Liver (tissue), 8 donors: ENCODE measurements at regions not wholly inside any gene's neighbourhood (a gene's known extent, or its start where the extent isn't known, plus 50 kb on each side); places are given as distances from the start of the nearest gene placed in this dataset.

Source experiments
- DNase-seq: peaks from one replicate; pipeline ENCODE4 v3.0.0-alpha.2; 2017; ENCODE audit warnings: low spot score
- H3K27ac ChIP-seq, 2 donors: one replicate each; pipeline ENCODE4 v1.7.0; 2013; ENCODE audit warnings: inconsistent platforms in 2 of 2, low read length in 2 of 2, control low read depth in 1 of 2, low read depth in 1 of 2, mild to moderate bottlenecking in 1 of 2
- H3K27me3 ChIP-seq, 4 donors: one replicate each; pipeline versions ENCODE4 v1.6.1 to v1.7.0; 2013; ENCODE audit warnings: low read length in 3 of 4, inconsistent platforms in 1 of 4, mild to moderate bottlenecking in 1 of 4, moderate library complexity in 1 of 4; ENCODE audit not compliant: control insufficient read depth in 4 of 4, insufficient read depth in 4 of 4
- H3K36me3 ChIP-seq, 4 donors: one replicate each; pipeline versions ENCODE4 v1.6.1 to v1.7.0; 2013; ENCODE audit warnings: low read length in 3 of 4, mild to moderate bottlenecking in 3 of 4, low read depth in 1 of 4, moderate library complexity in 1 of 4; ENCODE audit not compliant: control insufficient read depth in 4 of 4, insufficient read depth in 3 of 4
- H3K4me1 ChIP-seq, 4 donors: one replicate each; pipeline versions ENCODE4 v1.6.1 to v1.7.0; 2013; ENCODE audit warnings: low read length in 3 of 4, mild to moderate bottlenecking in 3 of 4, moderate library complexity in 1 of 4; ENCODE audit not compliant: control insufficient read depth in 4 of 4, insufficient read depth in 4 of 4
- H3K4me3 ChIP-seq, 3 donors: one replicate each; pipeline versions ENCODE4 v1.6.1 to v1.7.0; 2013; ENCODE audit warnings: low read length in 3 of 3, control low read depth in 1 of 3, low read depth in 1 of 3, mild to moderate bottlenecking in 1 of 3
- H3K9ac ChIP-seq, 2 donors: one replicate each; pipeline ENCODE4 v1.7.0; 2013; ENCODE audit warnings: low read length in 2 of 2, mild to moderate bottlenecking in 2 of 2, moderate library complexity in 2 of 2, control low read depth in 1 of 2, low read depth in 1 of 2
- H3K9me3 ChIP-seq, 4 donors: one replicate each; pipeline versions ENCODE4 v1.6.1 to v1.7.0; 2013; ENCODE audit warnings: low read length in 3 of 4; ENCODE audit not compliant: control insufficient read depth in 4 of 4
- EGR1 ChIP-seq, 2 donors: IDR thresholded peaks; 2 replicates each; pipeline ENCODE4 v1.6.1; 2016 to 2018; ENCODE audit warnings: antibody characterized with exemption in 2 of 2, low read depth in 2 of 2
- FOXA1 ChIP-seq: IDR thresholded peaks from 2 replicates; pipeline ENCODE4 v1.6.1; 2016; ENCODE audit warnings: antibody characterized with exemption
- FOXA2 ChIP-seq: IDR thresholded peaks from 2 replicates; pipeline ENCODE4 v1.6.1; 2016; ENCODE audit warnings: antibody characterized with exemption
- GABPA ChIP-seq, 2 donors: IDR thresholded peaks in 1 of 2; conservative IDR thresholded peaks in 1 of 2; 2 replicates each; pipeline ENCODE4 v1.6.1; 2016; ENCODE audit warnings: antibody characterized with exemption in 2 of 2, mild to moderate bottlenecking in 1 of 2, moderate library complexity in 1 of 2
- HNF4A ChIP-seq, 2 donors: conservative IDR thresholded peaks; 2 replicates each; pipeline ENCODE4 v1.6.1; 2016; ENCODE audit warnings: antibody characterized with exemption in 2 of 2, mild to moderate bottlenecking in 2 of 2
- HNF4G ChIP-seq: IDR thresholded peaks from 2 replicates; pipeline ENCODE4 v1.6.1; 2016; ENCODE audit warnings: antibody characterized with exemption
- JUND ChIP-seq, 2 donors: IDR thresholded peaks; 2 replicates each; pipeline ENCODE4 v1.6.1; 2016; ENCODE audit warnings: antibody characterized with exemption in 2 of 2
- NR2F2 ChIP-seq: IDR thresholded peaks from 2 replicates; pipeline ENCODE4 v1.6.1; 2016; ENCODE audit warnings: antibody characterized with exemption
- RAD21 ChIP-seq, 2 donors: IDR thresholded peaks; 2 replicates each; pipeline ENCODE4 v1.6.1; 2016; ENCODE audit warnings: antibody characterized with exemption in 2 of 2, mild to moderate bottlenecking in 2 of 2
- RXRA ChIP-seq, 2 donors: IDR thresholded peaks; 2 replicates each; pipeline ENCODE4 v1.6.1; 2017 to 2018; ENCODE audit warnings: antibody characterized with exemption in 2 of 2, mild to moderate bottlenecking in 1 of 2
- SP1 ChIP-seq: IDR thresholded peaks from 2 replicates; pipeline ENCODE4 v1.6.1; 2018; ENCODE audit warnings: antibody characterized with exemption, mild to moderate bottlenecking
- TAF1 ChIP-seq: conservative IDR thresholded peaks from 2 replicates; pipeline ENCODE4 v1.6.1; 2016; ENCODE audit warnings: antibody characterized with exemption, mild to moderate bottlenecking
- YY1 ChIP-seq: IDR thresholded peaks from 2 replicates; pipeline ENCODE4 v1.6.1; 2016; ENCODE audit warnings: antibody characterized with exemption, mild to moderate bottlenecking
- WGBS: extraction: QIAGEN DNeasy Blood & Tissue Kit; methylation state at CpG from one replicate; pipeline ENCODE4 v1.1.7; 2013; 5-methylcytosine and 5-hydroxymethylcytosine counted together
- TF ChIP-seq, protein P1 (sequence below): IDR thresholded peaks from 2 replicates; pipeline ENCODE4 v1.6.1; 2016; ENCODE audit warnings: antibody characterized with exemption
- TF ChIP-seq, protein P2 (sequence below): IDR thresholded peaks from 2 replicates; pipeline ENCODE4 v1.6.1; 2016; ENCODE audit warnings: antibody characterized with exemption, mild to moderate bottlenecking
- TF ChIP-seq, protein P3 (sequence below): fragments of 150-350 bp; IDR thresholded peaks from 2 replicates; pipeline ENCODE4 v1.5.1; 2017; ENCODE audit warnings: improper control_type of control experiment, low read depth, low read length; ENCODE audit not compliant: missing input control
- TF ChIP-seq, protein P4 (sequence below): IDR thresholded peaks from 2 replicates; pipeline ENCODE4 v1.6.1; 2016; ENCODE audit warnings: antibody characterized with exemption
- TF ChIP-seq, protein P5 (sequence below): IDR thresholded peaks from 2 replicates; pipeline ENCODE4 v1.6.1; 2016; ENCODE audit warnings: antibody characterized with exemption
- donor health status: healthy.
- donor health status: healthy.
- donor health status: healthy.
- donor health status: healthy.
- donor health status: healthy.

DNA sequence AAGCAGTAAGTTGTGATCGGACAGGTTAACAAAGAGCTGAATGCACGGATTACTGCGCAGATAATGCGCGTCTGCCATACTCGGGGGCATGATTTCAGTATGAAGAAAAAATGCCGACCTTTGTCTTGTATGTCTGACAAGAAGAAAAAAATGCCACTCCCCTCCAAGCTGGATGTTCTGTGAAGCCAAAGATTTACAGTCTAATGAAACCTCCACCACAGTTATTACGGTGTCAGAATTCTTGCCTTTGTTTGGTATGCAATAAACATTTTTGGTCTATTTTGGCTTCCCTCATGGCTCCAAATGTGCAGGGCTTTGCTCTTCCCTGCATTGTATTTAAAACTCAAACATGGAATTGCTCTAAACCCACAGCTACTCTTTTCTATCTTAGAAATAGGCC lies 72.2 kb upstream of the THUMPD2 start:
- 73% methylated on average over 8 of the region's 8 CpGs for WGBS
- no peak overlapping the region for H3K4me3 ChIP-seq
- no peaks in the 10 kb centered on the region for H3K36me3 ChIP-seq
- no peaks in the 10 kb centered on the region for H3K4me1 ChIP-seq
- no peaks in the 10 kb centered on the region for H3K9me3 ChIP-seq
- no peak overlapping the region for H3K27ac ChIP-seq
- TF ChIP-seq FOXA1 (no peak), SP1 (no peak), GABPA (IDR thresholded peaks at IDR 0.05 in 1 of 2, conservative IDR thresholded peaks at IDR 0.05 in 1 of 2) (no peak), HNF4A (conservative IDR thresholded peaks at IDR 0.05) (no peak), JUND (IDR thresholded peaks at IDR 0.05) (no peak), YY1 (no peak), HNF4G (no peak), RAD21 (IDR thresholded peaks at IDR 0.05) (no peak), FOXA2 (no peak), NR2F2 (no peak), EGR1 (IDR thresholded peaks at IDR 0.05; ENCODE audit: low read depth in 2 of 2) (no peak)
- TF ChIP-seq, protein P1, sequence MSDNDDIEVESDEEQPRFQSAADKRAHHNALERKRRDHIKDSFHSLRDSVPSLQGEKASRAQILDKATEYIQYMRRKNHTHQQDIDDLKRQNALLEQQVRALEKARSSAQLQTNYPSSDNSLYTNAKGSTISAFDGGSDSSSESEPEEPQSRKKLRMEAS, result no peak
- TF ChIP-seq, protein P2, sequence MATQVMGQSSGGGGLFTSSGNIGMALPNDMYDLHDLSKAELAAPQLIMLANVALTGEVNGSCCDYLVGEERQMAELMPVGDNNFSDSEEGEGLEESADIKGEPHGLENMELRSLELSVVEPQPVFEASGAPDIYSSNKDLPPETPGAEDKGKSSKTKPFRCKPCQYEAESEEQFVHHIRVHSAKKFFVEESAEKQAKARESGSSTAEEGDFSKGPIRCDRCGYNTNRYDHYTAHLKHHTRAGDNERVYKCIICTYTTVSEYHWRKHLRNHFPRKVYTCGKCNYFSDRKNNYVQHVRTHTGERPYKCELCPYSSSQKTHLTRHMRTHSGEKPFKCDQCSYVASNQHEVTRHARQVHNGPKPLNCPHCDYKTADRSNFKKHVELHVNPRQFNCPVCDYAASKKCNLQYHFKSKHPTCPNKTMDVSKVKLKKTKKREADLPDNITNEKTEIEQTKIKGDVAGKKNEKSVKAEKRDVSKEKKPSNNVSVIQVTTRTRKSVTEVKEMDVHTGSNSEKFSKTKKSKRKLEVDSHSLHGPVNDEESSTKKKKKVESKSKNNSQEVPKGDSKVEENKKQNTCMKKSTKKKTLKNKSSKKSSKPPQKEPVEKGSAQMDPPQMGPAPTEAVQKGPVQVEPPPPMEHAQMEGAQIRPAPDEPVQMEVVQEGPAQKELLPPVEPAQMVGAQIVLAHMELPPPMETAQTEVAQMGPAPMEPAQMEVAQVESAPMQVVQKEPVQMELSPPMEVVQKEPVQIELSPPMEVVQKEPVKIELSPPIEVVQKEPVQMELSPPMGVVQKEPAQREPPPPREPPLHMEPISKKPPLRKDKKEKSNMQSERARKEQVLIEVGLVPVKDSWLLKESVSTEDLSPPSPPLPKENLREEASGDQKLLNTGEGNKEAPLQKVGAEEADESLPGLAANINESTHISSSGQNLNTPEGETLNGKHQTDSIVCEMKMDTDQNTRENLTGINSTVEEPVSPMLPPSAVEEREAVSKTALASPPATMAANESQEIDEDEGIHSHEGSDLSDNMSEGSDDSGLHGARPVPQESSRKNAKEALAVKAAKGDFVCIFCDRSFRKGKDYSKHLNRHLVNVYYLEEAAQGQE, result no peak
- TF ChIP-seq, protein P3, sequence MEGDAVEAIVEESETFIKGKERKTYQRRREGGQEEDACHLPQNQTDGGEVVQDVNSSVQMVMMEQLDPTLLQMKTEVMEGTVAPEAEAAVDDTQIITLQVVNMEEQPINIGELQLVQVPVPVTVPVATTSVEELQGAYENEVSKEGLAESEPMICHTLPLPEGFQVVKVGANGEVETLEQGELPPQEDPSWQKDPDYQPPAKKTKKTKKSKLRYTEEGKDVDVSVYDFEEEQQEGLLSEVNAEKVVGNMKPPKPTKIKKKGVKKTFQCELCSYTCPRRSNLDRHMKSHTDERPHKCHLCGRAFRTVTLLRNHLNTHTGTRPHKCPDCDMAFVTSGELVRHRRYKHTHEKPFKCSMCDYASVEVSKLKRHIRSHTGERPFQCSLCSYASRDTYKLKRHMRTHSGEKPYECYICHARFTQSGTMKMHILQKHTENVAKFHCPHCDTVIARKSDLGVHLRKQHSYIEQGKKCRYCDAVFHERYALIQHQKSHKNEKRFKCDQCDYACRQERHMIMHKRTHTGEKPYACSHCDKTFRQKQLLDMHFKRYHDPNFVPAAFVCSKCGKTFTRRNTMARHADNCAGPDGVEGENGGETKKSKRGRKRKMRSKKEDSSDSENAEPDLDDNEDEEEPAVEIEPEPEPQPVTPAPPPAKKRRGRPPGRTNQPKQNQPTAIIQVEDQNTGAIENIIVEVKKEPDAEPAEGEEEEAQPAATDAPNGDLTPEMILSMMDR, result no peak
- TF ChIP-seq, protein P4, sequence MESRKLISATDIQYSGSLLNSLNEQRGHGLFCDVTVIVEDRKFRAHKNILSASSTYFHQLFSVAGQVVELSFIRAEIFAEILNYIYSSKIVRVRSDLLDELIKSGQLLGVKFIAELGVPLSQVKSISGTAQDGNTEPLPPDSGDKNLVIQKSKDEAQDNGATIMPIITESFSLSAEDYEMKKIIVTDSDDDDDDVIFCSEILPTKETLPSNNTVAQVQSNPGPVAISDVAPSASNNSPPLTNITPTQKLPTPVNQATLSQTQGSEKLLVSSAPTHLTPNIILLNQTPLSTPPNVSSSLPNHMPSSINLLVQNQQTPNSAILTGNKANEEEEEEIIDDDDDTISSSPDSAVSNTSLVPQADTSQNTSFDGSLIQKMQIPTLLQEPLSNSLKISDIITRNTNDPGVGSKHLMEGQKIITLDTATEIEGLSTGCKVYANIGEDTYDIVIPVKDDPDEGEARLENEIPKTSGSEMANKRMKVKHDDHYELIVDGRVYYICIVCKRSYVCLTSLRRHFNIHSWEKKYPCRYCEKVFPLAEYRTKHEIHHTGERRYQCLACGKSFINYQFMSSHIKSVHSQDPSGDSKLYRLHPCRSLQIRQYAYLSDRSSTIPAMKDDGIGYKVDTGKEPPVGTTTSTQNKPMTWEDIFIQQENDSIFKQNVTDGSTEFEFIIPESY, result no peak
- TF ChIP-seq, protein P5, sequence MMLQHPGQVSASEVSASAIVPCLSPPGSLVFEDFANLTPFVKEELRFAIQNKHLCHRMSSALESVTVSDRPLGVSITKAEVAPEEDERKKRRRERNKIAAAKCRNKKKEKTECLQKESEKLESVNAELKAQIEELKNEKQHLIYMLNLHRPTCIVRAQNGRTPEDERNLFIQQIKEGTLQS, result no peak
- no peak for DNase-seq
- H3K27me3 ChIP-seq, result no peaks in the 10 kb centered on the region
- H3K9ac ChIP-seq, result no peak overlapping the region

DNA sequence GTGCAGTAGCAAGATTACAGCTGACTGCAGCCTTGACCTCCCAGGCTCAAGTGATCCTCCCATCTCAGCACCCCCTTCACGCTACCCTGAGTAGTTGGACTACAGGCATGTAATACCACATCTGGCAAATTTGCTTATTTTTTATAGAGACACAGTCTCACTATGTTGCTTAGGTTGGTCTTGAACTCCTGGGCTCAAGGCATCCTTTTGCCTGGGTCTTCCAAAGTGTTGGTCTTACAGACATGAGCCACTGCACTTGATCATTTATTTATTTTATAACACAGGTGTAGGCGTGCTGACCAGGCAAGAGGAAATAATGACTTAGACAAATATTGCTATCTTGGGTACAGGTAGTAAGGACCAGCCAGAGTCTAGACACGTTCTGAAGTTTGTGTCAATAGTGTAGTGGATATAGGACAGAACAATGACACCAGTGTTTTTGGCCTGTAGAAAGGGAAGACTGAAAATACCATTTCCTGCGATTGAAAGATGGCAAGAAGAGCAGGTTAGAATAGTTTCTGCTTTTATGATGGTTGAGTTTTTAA lies 71.0 kb upstream of the THUMPD2 start:
- no peaks in the 10 kb centered on the region for H3K36me3 ChIP-seq
- no peak for DNase-seq
- H3K4me3 ChIP-seq, result no peak overlapping the region
- H3K9ac ChIP-seq, result no peak overlapping the region
- WGBS, result 63% methylated on average over 4 of the region's 4 CpGs
- H3K27me3 ChIP-seq, result no peaks in the 10 kb centered on the region
- no peaks in the 10 kb centered on the region for H3K4me1 ChIP-seq
- no peak overlapping the region for H3K27ac ChIP-seq
- no peaks in the 10 kb centered on the region for H3K9me3 ChIP-seq
- no peak for TF ChIP-seq YY1
- no peak for TF ChIP-seq SP1
- TF ChIP-seq NR2F2, result no peak
- no peak for TF ChIP-seq TAF1
- TF ChIP-seq JUND (IDR thresholded peaks at IDR 0.05), result no peak
- TF ChIP-seq, protein P5, result no peak
- no peak for TF ChIP-seq RAD21 (IDR thresholded peaks at IDR 0.05)
- no peak for TF ChIP-seq RXRA (IDR thresholded peaks at IDR 0.05)
- TF ChIP-seq, protein P1, result no peak
- no peak for TF ChIP-seq FOXA1
- TF ChIP-seq, protein P4, result no peak
- no peak for TF ChIP-seq EGR1 (IDR thresholded peaks at IDR 0.05; ENCODE audit: low read depth in 2 of 2)
